Stomach (tissue), 4 donors: ENCODE measurements at regions not wholly inside any gene's neighbourhood (a gene's known extent, or its start where the extent isn't known, plus 50 kb on each side); places are given as distances from the start of the nearest gene placed in this dataset.

ENCODE experiments used
- EP300 ChIP-seq: sonication (generic); formaldehyde crosslinking; IDR thresholded peaks from one replicate; pipeline ENCODE4 v1.6.1; 2017; ENCODE audit warnings: antibody characterized with exemption
- POLR2A ChIP-seq, 4 donors: fragments of 450-650 bp; IDR thresholded peaks; one replicate each; pipeline ENCODE4 v1.6.1; 2016; ENCODE audit warnings: antibody characterized with exemption in 4 of 4, control low read depth in 2 of 4, mild to moderate bottlenecking in 1 of 4, moderate library complexity in 1 of 4
- TF ChIP-seq, protein P1 (sequence below), 7 experiments: fragments of 450-650 bp in 4 of 7; fragments of 200-600 bp in 3 of 7; sonication (generic) in 3 of 7; IDR thresholded peaks; one replicate each; pipeline ENCODE4 v1.5.1; 2016 to 2019; ENCODE audit warnings: antibody characterized with exemption in 7 of 7, control low read depth in 2 of 7, mild to moderate bottlenecking in 1 of 7

DNA sequence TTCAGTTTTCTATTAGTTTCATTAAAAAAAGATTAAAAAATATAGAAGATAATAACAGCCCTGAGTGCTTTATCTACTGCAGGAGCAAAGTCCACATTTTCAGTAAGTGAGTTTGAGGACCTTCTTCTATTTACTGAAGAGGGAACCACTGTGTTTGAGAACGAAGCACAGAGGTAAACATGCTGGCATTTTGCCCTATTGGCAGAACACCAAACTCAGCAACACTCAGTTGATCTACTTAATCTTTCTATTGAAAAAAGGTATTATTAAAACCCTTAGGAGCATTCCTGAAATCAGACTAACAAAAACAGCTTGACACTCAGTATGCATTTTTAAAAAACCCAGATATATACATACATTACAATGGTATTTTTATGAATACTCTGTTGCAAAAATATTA, 1496.7 kb downstream of the TECRL start:
- TF ChIP-seq, protein P1, sequence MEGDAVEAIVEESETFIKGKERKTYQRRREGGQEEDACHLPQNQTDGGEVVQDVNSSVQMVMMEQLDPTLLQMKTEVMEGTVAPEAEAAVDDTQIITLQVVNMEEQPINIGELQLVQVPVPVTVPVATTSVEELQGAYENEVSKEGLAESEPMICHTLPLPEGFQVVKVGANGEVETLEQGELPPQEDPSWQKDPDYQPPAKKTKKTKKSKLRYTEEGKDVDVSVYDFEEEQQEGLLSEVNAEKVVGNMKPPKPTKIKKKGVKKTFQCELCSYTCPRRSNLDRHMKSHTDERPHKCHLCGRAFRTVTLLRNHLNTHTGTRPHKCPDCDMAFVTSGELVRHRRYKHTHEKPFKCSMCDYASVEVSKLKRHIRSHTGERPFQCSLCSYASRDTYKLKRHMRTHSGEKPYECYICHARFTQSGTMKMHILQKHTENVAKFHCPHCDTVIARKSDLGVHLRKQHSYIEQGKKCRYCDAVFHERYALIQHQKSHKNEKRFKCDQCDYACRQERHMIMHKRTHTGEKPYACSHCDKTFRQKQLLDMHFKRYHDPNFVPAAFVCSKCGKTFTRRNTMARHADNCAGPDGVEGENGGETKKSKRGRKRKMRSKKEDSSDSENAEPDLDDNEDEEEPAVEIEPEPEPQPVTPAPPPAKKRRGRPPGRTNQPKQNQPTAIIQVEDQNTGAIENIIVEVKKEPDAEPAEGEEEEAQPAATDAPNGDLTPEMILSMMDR (IDR thresholded peaks at IDR 0.05), result no peak
- TF ChIP-seq EP300, result no peak
- no peak for TF ChIP-seq POLR2A (IDR thresholded peaks at IDR 0.05)
